GM19023 (cell line): ENCODE measurements at regions not wholly inside any gene's neighbourhood (a gene's known extent, or its start where the extent isn't known, plus 50 kb on each side); places are given as distances from the start of the nearest gene placed in this dataset.

ENCODE experiments used
- ATAC-seq: cut with Tn5 transposase; IDR thresholded peaks from one replicate; pipeline ENCODE4 v1.9.1; 2021; ENCODE audit warnings: mild to moderate bottlenecking, moderate library complexity; ENCODE audit not compliant: unreplicated experiment

- ATAC-seq: no peak
Observed at GRCh38 chr15:70198441-70199123, 100.9 kb upstream of the TLE3 start.

- no peak for ATAC-seq
Observed at GRCh38 chr15:70197945-70198361, 100.2 kb upstream of the TLE3 start.

DNA sequence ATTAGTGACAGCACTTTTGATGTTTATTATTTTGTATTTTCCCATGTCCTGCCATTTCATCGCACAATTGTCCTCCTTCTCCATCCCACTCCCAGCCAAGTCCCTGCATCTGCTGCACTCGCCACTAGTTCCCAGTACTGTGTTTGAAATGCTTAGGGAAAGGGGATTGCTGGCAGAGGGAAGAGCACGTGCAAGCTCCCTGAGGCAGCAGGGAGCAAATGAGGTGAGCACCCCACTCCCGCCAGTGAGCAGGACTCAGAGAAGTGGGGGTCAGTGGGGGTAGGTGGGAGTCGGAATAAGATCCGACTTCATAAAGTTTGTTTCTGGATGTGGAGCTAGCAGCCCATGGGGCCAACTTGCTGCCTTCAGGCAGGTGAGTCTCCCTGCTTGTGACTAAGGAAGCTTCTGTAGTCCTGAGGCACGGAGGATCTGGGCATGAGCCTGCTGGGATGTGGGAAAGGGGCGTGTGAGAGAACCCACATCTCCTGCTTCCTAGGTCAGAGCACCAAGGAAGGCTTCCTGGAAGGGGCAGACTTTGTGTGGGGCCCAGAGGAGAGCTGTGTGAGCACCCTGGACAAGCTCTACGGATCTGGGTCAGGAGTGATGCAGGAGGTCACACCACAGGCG is 99.7 kb upstream of the TLE3 start:
- ATAC-seq: no peak

DNA sequence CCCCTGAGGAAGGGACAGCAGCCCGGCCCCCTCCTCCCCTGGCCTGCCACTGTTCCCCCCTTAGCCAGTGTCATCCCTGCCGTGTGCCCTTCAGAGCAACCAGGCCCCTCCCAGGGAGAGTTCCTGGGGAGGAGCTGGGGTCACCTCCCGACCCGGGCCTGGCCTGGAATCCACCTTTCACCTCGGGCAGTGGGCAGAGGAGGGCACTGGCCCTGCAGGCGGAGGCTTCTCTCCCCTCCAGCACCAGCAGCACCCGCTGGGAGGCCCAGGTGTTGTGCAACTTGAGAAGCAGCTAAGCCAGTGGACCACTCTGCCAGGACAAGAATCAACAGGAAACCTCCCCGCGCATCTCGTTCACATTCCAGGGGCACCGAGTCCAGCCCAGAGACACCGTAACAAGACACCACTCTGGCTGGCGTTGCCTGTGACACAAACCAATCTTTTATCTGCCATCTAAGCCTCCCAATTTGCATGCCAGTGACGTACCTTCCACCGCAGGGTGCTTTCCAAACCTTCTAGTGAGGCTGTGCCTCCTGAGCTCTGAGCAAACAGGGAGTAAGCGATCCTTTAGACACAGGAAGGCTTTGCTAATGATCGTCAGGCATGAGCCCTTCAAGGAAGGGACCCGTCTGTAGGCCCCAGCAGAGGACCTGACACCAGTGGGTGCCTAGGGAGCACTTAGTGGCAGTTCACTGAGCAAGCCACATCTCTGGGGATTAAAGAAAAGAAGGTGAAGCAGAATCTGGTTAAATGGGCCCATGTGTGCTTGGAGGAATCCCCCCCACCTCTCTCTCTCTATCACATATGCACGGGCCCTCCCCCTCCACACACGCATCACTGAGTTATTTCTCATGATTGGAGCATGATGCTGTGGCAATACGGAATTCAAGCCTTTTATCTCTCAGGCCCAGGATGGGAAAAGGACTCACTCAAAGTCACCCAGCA is 98.9 kb upstream of the TLE3 start:
- ATAC-seq: peak; percentile 87

DNA sequence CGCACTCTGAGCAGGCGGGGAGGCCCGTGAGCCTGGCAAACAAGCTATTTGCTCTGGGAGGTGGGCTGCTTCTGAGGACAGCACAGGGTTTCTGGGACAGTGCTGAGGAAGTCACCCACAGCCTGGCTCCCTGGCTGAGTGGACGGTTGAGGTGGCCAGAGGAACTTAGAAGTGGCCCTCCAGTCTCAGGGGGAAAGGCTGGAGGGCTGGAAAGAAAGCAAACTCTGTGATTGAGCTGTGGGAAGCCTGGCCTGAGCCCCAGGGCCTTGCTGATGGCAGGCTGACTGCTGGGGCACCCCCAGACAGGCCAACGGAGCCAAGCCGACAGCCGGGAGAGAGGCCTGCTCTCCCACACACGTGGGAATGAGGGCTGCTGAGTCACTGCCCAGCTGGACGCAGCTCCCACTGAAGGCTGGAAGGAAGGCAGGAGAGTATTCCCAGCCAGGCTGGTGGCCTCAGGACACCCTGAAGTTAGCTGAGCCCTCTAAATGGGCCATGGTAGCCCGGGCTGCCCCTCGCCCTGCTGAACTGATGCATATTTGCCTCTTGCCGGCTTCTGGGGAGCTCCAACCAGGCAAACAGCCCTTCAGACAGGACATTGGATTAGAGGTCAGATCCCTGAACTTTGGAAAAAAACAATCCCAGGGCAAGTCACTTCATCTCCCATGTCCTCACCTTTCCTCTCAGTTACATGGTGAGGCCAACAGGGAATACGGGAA is 98.0 kb upstream of the TLE3 start:
- no peak for ATAC-seq

- ATAC-seq: no peak
Observed at GRCh38 chr15:70195171-70195570, 97.5 kb upstream of the TLE3 start.

DNA sequence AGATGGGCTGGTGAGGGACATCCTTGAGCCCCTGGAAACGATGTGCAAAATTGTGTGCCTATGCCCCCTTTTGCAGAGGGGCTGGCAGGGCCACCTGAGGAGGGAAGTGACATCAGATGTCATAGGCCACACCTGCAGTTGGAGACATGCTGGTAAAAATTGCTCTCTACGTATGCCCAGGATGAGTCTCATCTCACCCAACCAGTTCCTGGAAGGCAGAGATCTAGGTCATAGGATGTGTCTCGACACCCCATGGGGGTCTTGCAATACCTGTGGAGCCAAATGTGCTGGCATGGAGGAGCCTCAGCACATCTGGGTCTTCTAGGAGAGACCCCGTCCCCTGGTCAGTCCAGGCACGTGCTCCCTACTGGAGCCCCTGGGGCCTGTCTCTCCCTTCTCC is 96.5 kb upstream of the TLE3 start:
- ATAC-seq: no peak

GRCh38 chr15:70193734-70194133 is 96.0 kb upstream of the TLE3 start:
- ATAC-seq: no peak

DNA sequence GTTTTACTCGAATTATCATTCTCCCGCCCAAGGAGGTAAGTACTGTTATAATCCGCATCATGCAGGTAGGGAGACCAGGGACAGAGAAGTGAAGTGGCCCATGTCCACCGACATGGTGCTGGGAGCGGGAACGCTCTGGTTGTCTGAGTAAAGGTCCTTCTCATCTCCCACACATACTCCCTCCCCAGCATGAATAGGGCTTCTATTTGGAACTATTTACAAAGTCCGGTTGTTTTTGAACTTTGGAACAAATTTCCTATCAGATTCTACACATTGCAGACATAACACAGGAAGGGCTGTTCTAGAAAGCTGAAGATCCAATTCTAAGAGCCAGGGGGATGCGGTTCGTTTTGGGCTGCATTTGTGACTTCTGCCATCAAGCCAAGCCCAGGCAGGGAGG is 94.8 kb upstream of the TLE3 start:
- no peak for ATAC-seq

DNA sequence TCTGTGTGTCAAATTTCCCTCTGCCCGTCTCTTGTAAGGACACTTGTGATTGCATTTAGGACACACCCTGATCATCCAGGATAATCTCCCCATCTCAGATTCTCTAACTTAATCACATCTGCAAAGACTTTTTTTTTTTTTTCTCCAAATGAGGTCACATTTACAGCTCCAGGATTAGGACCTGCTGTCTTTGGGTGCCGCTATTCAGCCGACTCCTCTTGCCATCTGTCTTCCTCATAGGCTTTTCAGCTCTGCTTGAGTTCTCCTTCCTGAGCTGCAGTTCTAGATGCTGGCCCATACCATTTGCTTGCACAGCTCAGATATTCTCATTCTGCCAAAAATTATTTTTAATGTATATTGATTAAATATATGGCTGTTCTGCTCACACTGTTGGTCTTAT is 94.3 kb upstream of the TLE3 start:
- ATAC-seq: no peak

GRCh38 chr15:70190965-70191364 is 93.2 kb upstream of the TLE3 start:
- ATAC-seq: no peak

- no peak for ATAC-seq
Observed at GRCh38 chr15:70189826-70190695, 92.3 kb upstream of the TLE3 start.

GRCh38 chr15:70188286-70188685 is 90.6 kb upstream of the TLE3 start:
- ATAC-seq: no peak

- no peak for ATAC-seq
Observed at GRCh38 chr15:70187331-70187730, 89.6 kb upstream of the TLE3 start.

GRCh38 chr15:70186152-70186551 is 88.4 kb upstream of the TLE3 start:
- ATAC-seq: no peak

GRCh38 chr15:70185251-70185711 is 87.6 kb upstream of the TLE3 start:
- ATAC-seq: no peak

- no peak for ATAC-seq
Observed at GRCh38 chr15:70182858-70183695, 85.4 kb upstream of the TLE3 start.

DNA sequence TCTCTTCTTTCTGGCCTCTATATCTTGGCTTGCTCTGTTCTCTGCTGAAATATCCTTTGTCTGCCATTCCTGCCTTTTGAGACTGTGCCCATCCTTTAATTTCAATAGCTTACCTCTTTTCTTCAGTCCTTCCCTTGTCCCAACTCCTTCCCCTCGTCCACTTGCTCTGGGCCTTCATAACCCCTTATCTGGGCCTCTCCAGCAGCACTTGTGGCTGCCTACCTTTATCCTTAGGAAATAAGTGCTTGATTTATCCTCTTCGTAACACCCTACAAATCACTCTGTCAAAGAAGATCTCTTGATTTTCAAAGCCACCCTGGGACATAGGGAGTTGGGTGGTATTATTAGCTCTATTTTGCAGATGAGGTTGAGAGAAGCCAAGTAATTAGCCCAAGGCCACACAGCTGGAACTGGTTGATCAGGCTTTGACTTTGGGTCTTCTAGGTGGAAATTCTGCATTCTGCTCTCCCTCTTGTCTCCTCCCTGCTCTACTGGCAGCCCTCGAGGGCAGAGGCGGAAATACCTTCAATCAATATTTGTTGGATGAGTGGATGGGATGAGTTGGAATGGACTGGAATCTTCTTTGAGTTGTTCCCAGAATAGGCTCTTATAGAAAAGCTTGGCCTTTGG is 84.0 kb upstream of the TLE3 start:
- ATAC-seq: no peak
